GM12875 (cell line): ENCODE measurements at regions not wholly inside any gene's neighbourhood (a gene's known extent, or its start where the extent isn't known, plus 50 kb on each side); places are given as distances from the start of the nearest gene placed in this dataset.

ENCODE experiments used
- H3K4me3 ChIP-seq: one replicate; pipeline ENCODE4 v1.5.1; 2011; ENCODE audit warnings: low read depth, low read length, control low read depth
- TF ChIP-seq, protein P1 (sequence below): IDR thresholded peaks from 2 replicates; pipeline ENCODE4 v1.5.1; 2011; ENCODE audit warnings: low read depth, mild to moderate bottlenecking, control low read depth, inconsistent platforms, low read length, moderate library complexity, borderline replicate concordance; ENCODE audit not compliant: insufficient read depth

GRCh38 chr10:34920578-34920977, 105.5 kb upstream of the PARD3 start:
- TF ChIP-seq, protein P1, sequence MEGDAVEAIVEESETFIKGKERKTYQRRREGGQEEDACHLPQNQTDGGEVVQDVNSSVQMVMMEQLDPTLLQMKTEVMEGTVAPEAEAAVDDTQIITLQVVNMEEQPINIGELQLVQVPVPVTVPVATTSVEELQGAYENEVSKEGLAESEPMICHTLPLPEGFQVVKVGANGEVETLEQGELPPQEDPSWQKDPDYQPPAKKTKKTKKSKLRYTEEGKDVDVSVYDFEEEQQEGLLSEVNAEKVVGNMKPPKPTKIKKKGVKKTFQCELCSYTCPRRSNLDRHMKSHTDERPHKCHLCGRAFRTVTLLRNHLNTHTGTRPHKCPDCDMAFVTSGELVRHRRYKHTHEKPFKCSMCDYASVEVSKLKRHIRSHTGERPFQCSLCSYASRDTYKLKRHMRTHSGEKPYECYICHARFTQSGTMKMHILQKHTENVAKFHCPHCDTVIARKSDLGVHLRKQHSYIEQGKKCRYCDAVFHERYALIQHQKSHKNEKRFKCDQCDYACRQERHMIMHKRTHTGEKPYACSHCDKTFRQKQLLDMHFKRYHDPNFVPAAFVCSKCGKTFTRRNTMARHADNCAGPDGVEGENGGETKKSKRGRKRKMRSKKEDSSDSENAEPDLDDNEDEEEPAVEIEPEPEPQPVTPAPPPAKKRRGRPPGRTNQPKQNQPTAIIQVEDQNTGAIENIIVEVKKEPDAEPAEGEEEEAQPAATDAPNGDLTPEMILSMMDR: no peak
- H3K4me3 ChIP-seq: no peak overlapping the region

DNA sequence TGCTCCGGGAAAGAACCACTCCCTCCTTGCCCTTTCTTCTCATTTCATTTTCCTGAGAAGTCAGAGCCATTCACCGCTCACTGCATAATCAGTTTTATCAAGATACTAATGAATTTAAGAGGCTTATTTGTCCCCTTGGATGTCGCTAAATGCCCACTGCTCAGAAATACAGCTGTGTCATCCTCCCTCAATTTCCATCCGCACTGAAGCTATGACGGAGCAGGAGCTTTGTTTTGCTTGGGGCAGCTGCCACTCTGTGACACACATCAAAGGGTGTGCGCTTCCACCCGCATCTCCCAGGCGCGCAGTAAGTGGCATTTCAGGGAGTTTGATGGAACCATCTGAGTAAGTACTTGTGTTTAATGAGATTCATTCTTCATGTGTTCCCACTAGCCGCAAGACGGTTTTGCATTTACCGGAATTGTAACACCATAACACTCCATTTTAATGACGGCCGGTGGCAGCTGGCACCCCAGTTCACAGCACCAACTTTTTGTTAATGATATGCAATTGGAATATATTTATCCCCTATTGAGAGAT, 103.8 kb upstream of the PARD3 start:
- TF ChIP-seq, protein P1: no peak

GRCh38 chr10:34918060-34918775, 103.1 kb upstream of the PARD3 start:
- H3K4me3 ChIP-seq: no peak overlapping the region
- TF ChIP-seq, protein P1: no peak

More for the DNA sequence above, 103.8 kb upstream of the PARD3 start:
- H3K4me3 ChIP-seq: no peak overlapping the region

DNA sequence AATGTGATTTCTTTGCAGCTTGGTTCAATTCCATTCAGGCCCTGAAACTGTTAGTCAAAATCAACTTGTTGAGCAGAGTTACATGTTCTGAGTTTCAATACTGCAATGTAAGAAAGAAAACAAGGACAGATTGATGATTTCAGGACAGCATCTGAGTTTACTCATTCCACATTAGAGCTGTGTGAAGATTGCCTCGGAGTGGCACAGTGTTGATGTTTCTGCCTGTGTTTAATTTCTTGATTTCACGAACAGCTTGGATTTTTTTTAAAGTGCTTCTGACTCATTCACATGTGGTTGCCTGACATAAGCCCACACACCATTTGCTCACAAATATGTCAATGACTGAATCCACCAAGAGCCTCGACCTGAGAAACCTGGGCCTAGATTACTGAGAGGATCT, 101.2 kb upstream of the PARD3 start:
- H3K4me3 ChIP-seq: no peak overlapping the region
- TF ChIP-seq, protein P1: no peak

DNA sequence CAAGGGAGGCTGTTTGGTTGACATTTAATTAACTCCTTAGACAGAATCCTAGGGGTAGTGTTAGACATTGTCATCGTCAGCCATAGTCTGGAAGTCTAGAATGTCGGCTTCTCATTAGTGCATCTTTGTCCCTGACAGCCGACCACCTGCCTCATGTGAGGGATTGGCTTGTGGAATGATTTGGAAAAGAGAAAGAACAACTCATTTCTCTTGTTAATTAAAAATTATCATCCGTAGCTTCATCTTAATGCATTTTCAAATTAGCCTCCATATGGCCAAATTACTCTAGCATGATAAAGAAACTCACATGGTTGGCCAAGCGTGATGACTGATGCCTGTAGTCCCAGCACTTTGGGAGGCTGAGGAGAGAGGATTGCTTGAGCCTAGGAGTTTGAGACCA, 97.7 kb upstream of the PARD3 start:
- TF ChIP-seq, protein P1: no peak
- no peak overlapping the region for H3K4me3 ChIP-seq

GRCh38 chr10:34911661-34912205, 96.6 kb upstream of the PARD3 start:
- TF ChIP-seq, protein P1: no peak
- H3K4me3 ChIP-seq: no peak overlapping the region

DNA sequence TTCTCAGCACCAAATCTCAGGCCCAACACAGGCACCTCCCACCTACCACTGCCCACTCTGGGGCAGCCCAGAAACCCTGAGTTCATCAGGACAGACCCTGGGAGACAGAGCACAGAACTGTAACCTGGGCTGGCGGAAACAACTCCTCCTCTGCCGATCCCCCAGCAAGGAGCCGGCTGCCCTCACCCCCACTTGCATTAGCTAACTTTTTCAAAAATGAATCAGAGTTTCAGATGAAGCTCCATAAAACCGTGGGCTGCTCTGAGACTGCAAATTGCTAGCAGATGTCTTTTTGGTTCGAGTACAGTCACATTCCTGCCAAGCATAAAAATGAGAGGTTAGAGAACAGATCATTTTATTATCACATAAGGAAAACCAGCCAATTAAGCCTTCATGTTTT, 93.4 kb upstream of the PARD3 start:
- H3K4me3 ChIP-seq: no peak overlapping the region
- TF ChIP-seq, protein P1: no peak
